Mucosa of stomach (tissue), 1 donor: ENCODE measurements at regions not wholly inside any gene's neighbourhood (a gene's known extent, or its start where the extent isn't known, plus 50 kb on each side); places are given as distances from the start of the nearest gene placed in this dataset.
"Not testable (repeated sequence)": the region's sequence is repeated elsewhere in the genome, so short reads cannot be mapped to it uniquely, and the experiment has no call there.

Experiments used
- H3K27me3 ChIP-seq: one replicate; pipeline ENCODE4 v1.7.0; 2013; ENCODE audit warnings: mild to moderate bottlenecking, low read length; ENCODE audit not compliant: control insufficient read depth, insufficient read depth
- H3K36me3 ChIP-seq: one replicate; pipeline ENCODE4 v1.7.0; 2013; ENCODE audit warnings: low read length; ENCODE audit not compliant: control insufficient read depth, insufficient read depth
- H3K4me1 ChIP-seq: one replicate; pipeline ENCODE4 v1.7.0; 2013; ENCODE audit warnings: mild to moderate bottlenecking, low read length; ENCODE audit not compliant: control insufficient read depth, insufficient read depth
- H3K4me3 ChIP-seq: one replicate; pipeline ENCODE4 v1.7.0; 2013; ENCODE audit warnings: low read length
- H3K9ac ChIP-seq: one replicate; pipeline ENCODE4 v1.7.0; 2013; ENCODE audit warnings: mild to moderate bottlenecking, low read length, moderate library complexity
- H3K9me3 ChIP-seq: one replicate; pipeline ENCODE4 v1.7.0; 2013; ENCODE audit warnings: mild to moderate bottlenecking, low read length, moderate library complexity; ENCODE audit not compliant: control insufficient read depth
- donor health status: Pancreatic carcinoma.

- not testable (repeated sequence) for H3K4me1 ChIP-seq, H3K9me3 ChIP-seq, H3K36me3 ChIP-seq, H3K4me3 ChIP-seq, H3K27me3 ChIP-seq, H3K9ac ChIP-seq
These were observed 2055.6 kb upstream of the C9orf72 start for GRCh38 chr9:29628856-29629255.

DNA sequence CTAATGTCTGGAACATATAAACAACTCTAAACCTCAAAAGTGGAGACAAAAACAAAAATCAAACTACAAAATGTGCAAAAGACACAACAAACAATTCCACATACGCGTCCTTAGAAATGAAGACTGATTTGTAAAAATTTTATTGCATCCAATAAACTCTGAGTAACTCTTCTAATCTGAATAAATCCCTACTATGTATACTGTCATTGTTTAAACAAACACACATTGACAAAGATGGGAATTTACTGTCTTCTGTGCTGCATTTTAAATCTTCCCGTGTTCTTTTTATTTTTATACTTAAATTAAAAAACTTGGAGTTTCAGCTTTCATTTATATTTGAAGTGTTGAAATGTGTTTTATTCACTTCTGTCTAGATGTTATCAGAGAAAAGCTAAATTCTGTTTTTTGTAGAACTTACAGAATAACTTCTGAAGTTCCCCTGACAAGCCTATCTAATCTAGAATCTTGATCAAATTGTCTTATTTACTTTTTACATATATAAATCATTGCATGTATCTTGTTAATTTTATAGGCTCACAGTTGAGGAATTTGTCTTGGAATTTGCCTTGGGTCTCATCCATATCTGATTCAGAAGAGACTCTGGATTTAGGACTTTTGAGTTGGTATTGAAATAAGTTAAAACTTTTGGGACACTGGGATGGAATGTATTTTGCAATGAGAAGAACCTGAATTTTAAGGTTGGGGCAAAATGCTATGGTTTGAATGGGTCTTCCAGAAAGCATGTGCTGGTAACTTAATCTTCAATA, 2064.4 kb upstream of the C9orf72 start:
- no peaks in the 10 kb centered on the region for H3K36me3 ChIP-seq
- no peak overlapping the region for H3K9ac ChIP-seq
- no peaks in the 10 kb centered on the region for H3K9me3 ChIP-seq
- no peaks in the 10 kb centered on the region for H3K27me3 ChIP-seq
- no peaks in the 10 kb centered on the region for H3K4me1 ChIP-seq
- H3K4me3 ChIP-seq, result no peak overlapping the region

GRCh38 chr9:29640507-29640906, 2067.2 kb upstream of the C9orf72 start:
- no peaks in the 10 kb centered on the region for H3K27me3 ChIP-seq
- no peaks in the 10 kb centered on the region for H3K36me3 ChIP-seq
- H3K4me3 ChIP-seq, result no peak overlapping the region
- H3K9me3 ChIP-seq, result no peaks in the 10 kb centered on the region
- H3K4me1 ChIP-seq, result no peaks in the 10 kb centered on the region
- no peak overlapping the region for H3K9ac ChIP-seq

DNA sequence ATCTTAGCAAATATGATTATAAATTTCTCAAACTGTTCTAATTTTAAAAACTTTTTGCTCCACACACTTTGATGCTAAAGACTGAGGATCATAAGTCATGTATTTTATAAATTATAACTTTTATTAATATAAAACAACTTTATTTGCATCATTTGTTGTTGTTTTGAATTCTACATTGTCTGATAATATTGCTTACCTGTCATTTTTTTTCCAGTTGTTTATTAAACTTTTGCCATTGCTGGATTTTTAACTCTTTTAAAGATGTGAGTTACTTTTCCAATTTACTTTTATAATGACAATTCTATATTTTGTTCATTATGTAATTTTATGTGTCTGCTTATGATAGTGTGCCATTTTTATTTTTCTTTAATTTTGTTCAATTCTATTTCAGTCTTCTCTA, 2071.2 kb upstream of the C9orf72 start:
- no peak overlapping the region for H3K4me3 ChIP-seq
- no peaks in the 10 kb centered on the region for H3K27me3 ChIP-seq

GRCh38 chr9:29647451-29647850, 2074.2 kb upstream of the C9orf72 start:
- Histone ChIP-seq H3K4me3 (no peak overlapping the region), H3K4me1 (no peaks in the 10 kb centered on the region), H3K27me3 (no peaks in the 10 kb centered on the region), H3K9ac (no peak overlapping the region), H3K9me3 (no peaks in the 10 kb centered on the region), H3K36me3 (no peaks in the 10 kb centered on the region)

More for the DNA sequence above, 2071.2 kb upstream of the C9orf72 start:
- no peak overlapping the region for H3K9ac ChIP-seq
- no peaks in the 10 kb centered on the region for H3K4me1 ChIP-seq
- H3K9me3 ChIP-seq, result no peaks in the 10 kb centered on the region
- no peaks in the 10 kb centered on the region for H3K36me3 ChIP-seq

GRCh38 chr9:29648132-29648531, 2074.9 kb upstream of the C9orf72 start:
- H3K9me3 ChIP-seq, result no peaks in the 10 kb centered on the region
- H3K9ac ChIP-seq, result no peak overlapping the region
- H3K27me3 ChIP-seq, result no peaks in the 10 kb centered on the region
- no peak overlapping the region for H3K4me3 ChIP-seq
- H3K4me1 ChIP-seq, result no peaks in the 10 kb centered on the region
- H3K36me3 ChIP-seq, result no peaks in the 10 kb centered on the region

DNA sequence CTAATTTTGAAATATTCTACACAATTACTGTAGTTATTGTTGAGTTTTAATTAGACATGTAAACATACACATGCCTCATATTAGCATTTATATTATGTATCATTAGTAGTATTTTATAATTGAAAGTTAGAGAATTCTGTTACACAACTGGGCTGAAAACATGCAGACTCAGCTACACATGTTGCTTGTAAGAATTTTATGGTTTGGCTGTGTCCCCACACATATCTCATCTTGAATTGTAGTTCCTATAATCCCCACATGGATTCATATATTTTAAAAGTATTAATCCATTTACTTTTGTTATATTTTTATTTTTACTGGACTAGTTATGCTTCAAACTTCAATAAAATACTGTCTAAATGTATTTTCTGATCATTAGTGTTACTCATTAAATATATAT, 2075.3 kb upstream of the C9orf72 start:
- H3K27me3 ChIP-seq, result no peaks in the 10 kb centered on the region
- H3K9me3 ChIP-seq, result no peaks in the 10 kb centered on the region
- H3K36me3 ChIP-seq, result no peaks in the 10 kb centered on the region
- H3K4me3 ChIP-seq, result no peak overlapping the region
- no peak overlapping the region for H3K9ac ChIP-seq
- H3K4me1 ChIP-seq, result no peaks in the 10 kb centered on the region

GRCh38 chr9:29656641-29657406, 2083.5 kb upstream of the C9orf72 start:
- H3K9ac ChIP-seq, result no peak overlapping the region
- no peaks in the 10 kb centered on the region for H3K27me3 ChIP-seq
- H3K4me1 ChIP-seq, result no peaks in the 10 kb centered on the region
- no peak overlapping the region for H3K4me3 ChIP-seq
- no peaks in the 10 kb centered on the region for H3K9me3 ChIP-seq
- no peaks in the 10 kb centered on the region for H3K36me3 ChIP-seq

DNA sequence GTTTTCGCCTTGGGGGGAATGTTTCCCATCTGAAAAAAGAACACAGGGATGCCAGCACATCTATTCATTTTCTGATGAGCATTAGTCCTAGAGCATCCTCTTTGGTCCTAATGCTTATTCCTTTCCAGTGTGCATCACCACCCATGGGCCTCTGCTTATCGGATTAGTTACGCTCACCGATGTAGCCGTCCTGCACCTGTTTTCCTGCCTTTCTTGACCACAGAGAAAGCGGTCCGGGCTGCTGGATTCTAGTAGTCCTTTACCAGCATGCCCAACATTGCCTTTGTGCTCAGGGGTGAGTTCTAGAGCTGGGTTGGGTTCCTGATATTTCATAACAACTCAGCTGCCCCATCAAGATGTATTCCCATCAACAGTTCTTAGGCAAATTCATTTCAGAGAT, 2084.5 kb upstream of the C9orf72 start:
- Histone ChIP-seq H3K27me3 (no peaks in the 10 kb centered on the region), H3K9ac (no peak overlapping the region), H3K4me3 (no peak overlapping the region), H3K4me1 (no peaks in the 10 kb centered on the region), H3K9me3 (no peaks in the 10 kb centered on the region), H3K36me3 (no peaks in the 10 kb centered on the region)

GRCh38 chr9:29659014-29659413, 2085.7 kb upstream of the C9orf72 start:
- Histone ChIP-seq H3K9ac (no peak overlapping the region), H3K4me1 (no peaks in the 10 kb centered on the region), H3K4me3 (no peak overlapping the region), H3K9me3 (no peaks in the 10 kb centered on the region), H3K36me3 (no peaks in the 10 kb centered on the region), H3K27me3 (no peaks in the 10 kb centered on the region)

DNA sequence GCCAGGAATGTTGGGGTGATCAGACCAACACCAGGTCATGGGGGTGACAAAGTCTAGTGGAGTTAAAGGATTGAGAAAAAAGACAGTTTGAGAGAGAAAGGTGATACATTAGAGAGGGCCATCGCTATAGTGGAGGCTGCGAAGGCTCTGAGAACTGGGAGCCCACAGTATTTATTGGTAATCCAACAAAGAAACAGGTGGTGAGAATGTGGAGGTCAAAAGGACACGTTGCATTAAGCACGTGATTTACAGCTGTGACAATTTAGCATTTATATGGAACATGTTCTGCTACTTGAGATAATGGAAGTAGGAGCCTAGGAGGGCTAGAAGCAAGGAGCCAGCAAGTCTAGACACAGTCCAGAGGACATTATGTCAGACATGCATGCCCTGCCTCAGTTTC, 2086.5 kb upstream of the C9orf72 start:
- no peaks in the 10 kb centered on the region for H3K36me3 ChIP-seq
- no peaks in the 10 kb centered on the region for H3K27me3 ChIP-seq
- H3K9me3 ChIP-seq, result no peaks in the 10 kb centered on the region
- no peak overlapping the region for H3K4me3 ChIP-seq
- H3K9ac ChIP-seq, result no peak overlapping the region
- H3K4me1 ChIP-seq, result no peaks in the 10 kb centered on the region

- Histone ChIP-seq H3K9me3 (no peaks in the 10 kb centered on the region), H3K4me1 (no peaks in the 10 kb centered on the region), H3K4me3 (no peak overlapping the region), H3K27me3 (no peaks in the 10 kb centered on the region), H3K36me3 (no peaks in the 10 kb centered on the region), H3K9ac (no peak overlapping the region)
These were observed 2095.5 kb upstream of the C9orf72 start for GRCh38 chr9:29668732-29669131.
